IPS DF 4.7 (cell line): ENCODE measurements at regions not wholly inside any gene's neighbourhood (a gene's known extent, or its start where the extent isn't known, plus 50 kb on each side); places are given as distances from the start of the nearest gene placed in this dataset.
"Not testable (repeated sequence)": the region's sequence is repeated elsewhere in the genome, so short reads cannot be mapped to it uniquely, and the experiment has no call there.

Source experiments
- DNase-seq: peaks from one replicate; pipeline ENCODE4 v3.0.0-alpha.2; 2013; ENCODE audit warnings: low spot score; ENCODE audit errors: extremely low read depth

GRCh38 chr2:16192416-16193216 lies 252.3 kb downstream of the MYCN start:
- no peak for DNase-seq

- no peak for DNase-seq
Observed at GRCh38 chr2:16191431-16192200, 251.3 kb downstream of the MYCN start.

- no peak for DNase-seq
Observed at GRCh38 chr2:16190446-16191270, 250.3 kb downstream of the MYCN start.

GRCh38 chr2:16189836-16190160 lies 249.4 kb downstream of the MYCN start:
- DNase-seq, result no peak

GRCh38 chr2:16189029-16189835 lies 248.9 kb downstream of the MYCN start:
- DNase-seq, result no peak

GRCh38 chr2:16188261-16188890 lies 248.0 kb downstream of the MYCN start:
- DNase-seq, result no peak

- no peak for DNase-seq
Observed at GRCh38 chr2:16187482-16187817, 247.1 kb downstream of the MYCN start.

- no peak for DNase-seq
Observed at GRCh38 chr2:16186661-16187481, 246.5 kb downstream of the MYCN start.

- DNase-seq, result no peak
Observed at GRCh38 chr2:16185801-16186272, 245.5 kb downstream of the MYCN start.

GRCh38 chr2:16184945-16185660 lies 244.8 kb downstream of the MYCN start:
- no peak for DNase-seq

GRCh38 chr2:16184341-16184890 lies 244.1 kb downstream of the MYCN start:
- no peak for DNase-seq

GRCh38 chr2:16183345-16183744 lies 243.0 kb downstream of the MYCN start:
- DNase-seq, result no peak

- DNase-seq, result no peak
Observed at GRCh38 chr2:16182841-16183240, 242.5 kb downstream of the MYCN start.

- DNase-seq, result not testable (repeated sequence)
Observed at GRCh38 chr2:16182311-16182815, 242.0 kb downstream of the MYCN start.

- DNase-seq, result no peak
Observed at GRCh38 chr2:16181741-16182090, 241.4 kb downstream of the MYCN start.

GRCh38 chr2:16181062-16181740 lies 240.9 kb downstream of the MYCN start:
- DNase-seq, result no peak

- no peak for DNase-seq
Observed at GRCh38 chr2:16180631-16181030, 240.3 kb downstream of the MYCN start.
